Stimulated activated CD4-positive, alpha-beta T cell treated with anti-CD3 and anti-CD28 coated beads, Interleukin-4, amount 100 ng/mL, for 4 hours (primary cell): ENCODE measurements at regions not wholly inside any gene's neighbourhood (a gene's known extent, or its start where the extent isn't known, plus 50 kb on each side); places are given as distances from the start of the nearest gene placed in this dataset.
"Not testable (repeated sequence)": the region's sequence is repeated elsewhere in the genome, so short reads cannot be mapped to it uniquely, and the experiment has no call there.

Experiments used
- DNase-seq, 2 experiments: peaks; one replicate each; pipeline ENCODE4 v3.0.0-alpha.2; 2020

GRCh38 chr7:24140001-24140400 is 144.0 kb upstream of the NPY start:
- no peak for DNase-seq

- DNase-seq = no peak
Observed at GRCh38 chr7:24141874-24142509, 142.0 kb upstream of the NPY start.

- no peak for DNase-seq
Observed at GRCh38 chr7:24143547-24143946, 140.4 kb upstream of the NPY start.

- no peak for DNase-seq
Observed at GRCh38 chr7:24151944-24152343, 132.0 kb upstream of the NPY start.

DNA sequence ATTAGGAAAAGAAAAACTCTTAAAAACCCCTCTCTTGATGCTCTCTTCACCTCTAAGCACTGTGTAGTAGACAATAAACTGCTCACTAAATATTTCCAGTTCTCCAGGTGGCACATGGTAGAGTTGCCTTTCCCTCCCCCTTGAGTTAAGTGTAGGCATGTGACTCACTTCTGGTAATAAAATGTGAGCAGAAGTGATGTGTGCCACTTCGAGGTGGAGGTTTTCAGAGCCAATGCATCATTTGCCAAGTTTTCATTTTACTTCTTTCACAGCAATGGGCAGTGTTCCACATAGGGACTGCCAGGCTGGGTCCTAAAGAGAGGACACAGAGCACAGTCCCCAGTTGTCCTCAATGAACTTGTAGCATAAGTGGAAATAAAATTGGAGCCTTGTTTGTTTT is 131.6 kb upstream of the NPY start:
- no peak for DNase-seq

DNA sequence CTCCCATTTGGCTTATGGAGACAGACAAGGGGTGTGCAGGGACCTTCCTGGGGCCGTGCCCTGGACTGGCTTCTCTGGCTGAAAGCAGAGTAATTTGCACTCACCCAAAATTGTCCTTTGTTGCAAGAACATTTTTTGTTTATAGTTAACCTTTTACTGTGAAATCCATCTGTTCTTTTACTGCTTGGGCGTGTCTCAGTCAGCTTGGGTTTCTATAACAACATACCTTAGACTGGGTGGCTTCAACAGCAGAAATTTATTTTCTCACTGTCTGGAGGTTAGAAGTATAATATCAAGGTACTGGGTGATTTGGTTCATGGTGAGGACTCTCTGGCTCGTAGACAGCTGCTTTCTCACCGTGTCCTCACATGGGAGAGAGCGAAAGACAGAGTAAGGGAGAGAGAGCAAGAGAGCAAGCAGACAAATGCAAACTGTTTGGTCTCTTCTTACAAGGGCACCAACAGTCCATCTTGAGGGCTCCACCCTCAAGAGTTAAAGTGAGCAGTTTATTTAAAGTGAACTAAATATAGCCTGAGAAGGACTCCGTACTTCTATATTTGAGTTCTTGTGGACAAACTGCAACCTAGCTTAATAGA is 131.0 kb upstream of the NPY start:
- DNase-seq = no peak

GRCh38 chr7:24157666-24158065 is 126.3 kb upstream of the NPY start:
- no peak for DNase-seq

DNA sequence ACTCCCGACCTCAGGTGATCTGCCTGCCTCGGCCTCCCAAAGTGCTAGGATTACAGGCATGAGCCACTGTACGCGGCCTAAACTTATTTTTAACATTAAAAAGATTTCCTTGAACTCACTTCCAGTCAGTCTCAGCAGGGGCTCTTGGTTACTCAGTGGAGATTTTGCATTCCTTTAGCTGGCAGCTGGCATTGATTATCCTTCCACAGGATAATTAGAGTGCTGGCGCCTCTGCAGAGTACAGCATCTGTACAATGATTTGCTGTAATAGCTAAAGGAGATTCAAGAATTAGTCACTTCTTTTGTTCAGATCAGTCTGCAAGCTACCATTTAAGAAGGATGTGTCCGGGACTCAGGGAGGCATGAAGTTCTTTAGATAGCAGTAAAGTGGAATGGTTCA is 125.0 kb upstream of the NPY start:
- DNase-seq = no peak

DNA sequence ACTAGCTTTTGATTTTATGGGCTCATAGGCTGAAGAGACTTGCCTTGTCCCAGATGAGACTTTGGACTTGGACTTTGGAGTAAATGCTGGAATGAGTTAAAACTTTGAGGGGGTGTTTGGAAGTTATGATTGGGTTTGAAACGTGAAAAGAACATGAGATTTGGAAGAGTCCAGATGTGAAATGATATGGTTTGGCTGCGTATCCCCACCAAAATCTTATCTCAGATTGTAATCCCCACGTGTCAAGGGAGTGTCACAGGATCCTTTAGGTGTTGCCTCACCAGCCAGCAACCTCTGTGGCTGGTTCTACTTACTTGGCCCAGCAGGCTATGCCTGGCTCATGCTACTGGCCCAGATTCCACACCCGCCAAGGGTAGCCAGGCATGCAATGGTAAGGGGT is 119.6 kb upstream of the NPY start:
- DNase-seq = no peak

DNA sequence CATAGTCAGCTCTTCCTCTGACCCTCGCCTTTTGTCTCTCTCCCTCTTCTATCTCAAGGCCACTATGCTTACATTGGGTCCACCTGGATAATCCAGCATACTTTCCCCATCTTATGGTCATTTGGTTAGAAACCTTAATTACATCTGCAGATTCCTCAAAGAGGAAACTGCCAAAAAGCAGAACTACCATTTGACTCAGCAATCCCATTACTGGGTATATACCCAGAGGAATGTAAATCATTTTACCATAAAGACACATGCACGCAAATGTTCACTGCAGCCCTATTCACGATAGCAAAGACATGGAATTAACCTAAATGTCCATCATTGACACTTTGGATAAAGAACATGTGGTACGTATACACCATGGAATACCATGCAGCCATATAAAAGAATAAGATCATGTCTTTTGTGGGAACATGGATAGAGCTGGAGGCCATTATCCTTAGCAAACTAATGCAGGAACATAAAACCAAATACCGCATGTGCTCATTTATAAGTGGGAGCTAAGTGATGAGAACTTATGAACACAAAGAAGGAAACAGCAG is 114.8 kb upstream of the NPY start:
- DNase-seq = no peak

DNA sequence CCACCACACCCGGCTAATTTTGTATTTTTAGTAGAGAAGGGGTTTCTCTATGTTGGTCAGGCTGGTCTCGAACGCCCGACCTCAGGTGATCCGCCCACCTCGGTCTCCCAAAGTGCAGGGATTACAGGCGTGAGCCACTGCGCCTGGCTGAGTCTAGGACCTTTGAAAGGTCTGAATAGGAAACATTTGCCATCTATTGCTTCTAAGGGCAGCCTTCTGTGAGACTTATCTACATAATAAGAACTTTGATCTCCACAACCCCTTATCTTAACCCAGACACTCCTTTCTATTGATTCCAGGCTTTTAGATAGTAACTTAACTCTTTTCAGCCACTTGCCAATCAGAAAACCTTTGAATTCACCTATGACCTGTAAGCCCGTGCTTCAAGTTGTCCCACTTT is 112.0 kb upstream of the NPY start:
- not testable (repeated sequence) for DNase-seq

DNA sequence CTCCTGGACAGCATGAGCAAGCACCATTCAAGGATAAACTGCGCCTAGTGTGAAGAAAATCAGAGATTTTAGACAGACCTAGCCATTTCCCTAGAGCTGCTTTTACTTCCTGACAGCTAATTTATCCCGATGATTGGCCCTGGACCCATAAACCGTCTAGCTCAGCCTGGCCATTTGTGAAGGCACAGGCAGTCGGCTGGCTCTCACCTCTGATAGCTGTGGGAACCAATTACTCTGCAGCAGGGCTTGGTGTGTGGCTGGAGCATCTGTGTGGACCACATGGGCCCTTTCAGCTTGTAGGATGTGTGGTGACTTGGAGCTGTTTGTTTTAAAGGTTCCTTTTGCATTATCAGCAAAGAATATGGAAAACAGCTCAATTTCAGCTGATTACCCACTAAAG is 111.1 kb upstream of the NPY start:
- DNase-seq = no peak

DNA sequence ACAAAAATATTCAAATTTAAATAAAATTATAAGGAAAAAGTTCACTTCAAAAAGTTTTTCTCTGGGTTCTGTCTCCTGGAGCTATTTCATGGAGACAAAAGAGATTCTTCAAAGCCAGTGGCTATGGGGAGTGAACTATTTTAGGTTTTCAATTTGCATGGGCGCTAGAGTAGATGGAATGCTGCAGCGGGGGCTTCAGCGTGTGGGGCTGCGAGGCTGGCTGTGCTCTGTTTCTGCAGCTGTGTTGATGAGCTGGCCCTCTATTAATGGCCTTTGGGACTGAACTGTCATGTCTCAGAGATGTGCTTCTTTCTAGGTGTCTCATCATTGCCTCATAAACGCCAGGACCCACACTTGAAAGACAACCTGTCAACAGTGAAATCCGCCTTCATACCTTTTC is 108.4 kb upstream of the NPY start:
- DNase-seq = no peak

GRCh38 chr7:24178811-24179570 is 105.0 kb upstream of the NPY start:
- DNase-seq = no peak

GRCh38 chr7:24191362-24191761 is 92.6 kb upstream of the NPY start:
- DNase-seq = no peak

GRCh38 chr7:24192053-24192452 is 91.9 kb upstream of the NPY start:
- no peak for DNase-seq

DNA sequence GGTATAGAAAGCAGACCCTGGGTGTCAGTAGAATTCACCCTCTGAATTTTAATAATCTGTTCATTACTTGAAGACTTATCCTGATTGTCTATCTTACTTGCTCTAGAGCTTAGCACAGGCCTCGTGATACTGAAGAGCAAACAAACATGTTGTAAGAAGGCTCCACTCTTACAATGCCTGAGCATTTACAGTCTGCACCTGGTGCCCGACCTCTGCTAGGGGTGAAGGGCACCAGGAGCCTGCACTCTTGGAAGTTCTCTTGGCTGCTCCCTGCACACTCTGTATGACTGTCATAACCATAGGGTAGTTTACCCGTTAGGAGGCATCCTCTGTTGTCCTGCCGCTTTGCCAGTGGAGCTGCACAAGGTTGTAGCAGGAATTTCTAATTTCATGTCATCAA is 91.3 kb upstream of the NPY start:
- no peak for DNase-seq

DNA sequence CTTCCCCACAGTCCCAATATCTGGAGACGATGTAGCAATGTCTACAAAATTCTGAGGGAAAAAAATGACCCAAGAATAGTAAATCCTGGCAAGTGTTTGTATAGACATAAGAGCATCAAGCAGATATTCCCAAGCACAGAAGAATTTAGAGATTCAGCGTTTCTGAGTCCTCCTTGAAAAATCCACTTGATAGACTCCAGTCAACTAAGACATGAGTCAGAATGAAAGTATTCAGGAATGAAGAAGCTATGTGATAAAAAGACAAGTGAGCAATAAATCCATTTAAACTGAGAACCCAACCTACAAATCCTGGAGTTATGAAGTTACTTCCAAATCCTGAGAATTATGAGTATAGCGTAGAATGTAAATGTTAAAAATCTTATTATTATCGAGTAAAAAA is 86.1 kb upstream of the NPY start:
- no peak for DNase-seq

GRCh38 chr7:24199978-24200377 is 84.0 kb upstream of the NPY start:
- DNase-seq = no peak

GRCh38 chr7:24200407-24200966 is 83.5 kb upstream of the NPY start:
- no peak for DNase-seq

GRCh38 chr7:24201226-24201625 is 82.8 kb upstream of the NPY start:
- no peak for DNase-seq

- no peak for DNase-seq
Observed at GRCh38 chr7:24212073-24212472, 71.9 kb upstream of the NPY start.

DNA sequence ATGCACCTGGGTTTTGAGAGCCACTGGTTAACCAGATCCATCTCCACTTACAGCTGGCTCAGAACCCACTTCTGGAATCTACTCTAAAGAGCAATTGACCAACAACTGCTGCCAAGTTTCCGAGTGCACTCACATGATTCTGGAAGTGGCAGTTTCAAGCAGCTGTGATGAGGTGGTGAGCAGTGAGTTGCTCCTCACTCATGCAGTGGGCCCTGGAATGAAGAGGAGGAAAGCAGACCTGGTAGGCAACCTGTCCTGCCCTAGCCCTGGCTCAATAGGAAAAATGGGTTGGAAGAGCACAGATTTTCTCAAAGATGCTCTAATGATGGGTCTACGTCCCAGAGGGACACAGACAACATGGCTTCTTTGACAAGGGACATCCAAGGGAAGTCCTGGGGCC is 70.7 kb upstream of the NPY start:
- DNase-seq = no peak

GRCh38 chr7:24214670-24215069 is 69.3 kb upstream of the NPY start:
- DNase-seq = no peak
